ENCODE measurements at regions not wholly inside any gene's neighbourhood (a gene's known extent, or its start where the extent isn't known, plus 50 kb on each side); places are given as distances from the start of the nearest gene placed in this dataset.

GRCh38 chr18:77865853-77866252 is 616.2 kb downstream of the GALR1 start:
- ChIA-PET CTCF (no interaction called here), POLR2A (no interaction called here)
- no peak for DNase-seq (ENCODE audit: extremely low spot score)
- TF ChIP-seq PKNOX1 (IDR thresholded peaks at IDR 0.05) (no peak), HDGF (IDR thresholded peaks at IDR 0.05; ENCODE audit: borderline replicate concordance) (no peak), FOXA1 (IDR thresholded peaks at IDR 0.05) (no peak), L3MBTL2 (conservative IDR thresholded peaks at IDR 0.05) (no peak), BHLHE40 (IDR thresholded peaks at IDR 0.05; ENCODE audit: borderline replicate concordance) (no peak), FOXK2 (IDR thresholded peaks at IDR 0.05) (no peak), ELF4 (IDR thresholded peaks at IDR 0.05) (no peak), TARDBP (IDR thresholded peaks at IDR 0.05) (no peak), LEF1 (IDR thresholded peaks at IDR 0.05; ENCODE audit: borderline replicate concordance) (no peak), FOXM1 (IDR thresholded peaks at IDR 0.05; ENCODE audit: borderline replicate concordance) (no peak), ZNF384 (IDR thresholded peaks at IDR 0.05) (no peak)

- CTCF ChIA-PET = no interaction called here
- DNase-seq (ENCODE audit: extremely low spot score) = no peak
- POLR2A ChIA-PET = no interaction called here
- no peak for TF ChIP-seq FOXA1 (IDR thresholded peaks at IDR 0.05)
- TF ChIP-seq FOXM1 (IDR thresholded peaks at IDR 0.05; ENCODE audit: borderline replicate concordance) = no peak
- TF ChIP-seq HDGF (IDR thresholded peaks at IDR 0.05; ENCODE audit: borderline replicate concordance) = no peak
- TF ChIP-seq TARDBP (IDR thresholded peaks at IDR 0.05) = no peak
- TF ChIP-seq SP1 (IDR thresholded peaks at IDR 0.05) = no peak
- no peak for TF ChIP-seq L3MBTL2 (conservative IDR thresholded peaks at IDR 0.05)
- TF ChIP-seq ELF4 (IDR thresholded peaks at IDR 0.05) = no peak
- no peak for TF ChIP-seq ARNT (IDR thresholded peaks at IDR 0.05)
- TF ChIP-seq PKNOX1 (IDR thresholded peaks at IDR 0.05) = no peak
- TF ChIP-seq ZNF384 (IDR thresholded peaks at IDR 0.05) = no peak
- no peak for TF ChIP-seq CTBP1 (IDR thresholded peaks at IDR 0.05; ENCODE audit: borderline replicate concordance)
- no peak for TF ChIP-seq NFRKB (IDR thresholded peaks at IDR 0.05)
- TF ChIP-seq SUZ12 (IDR thresholded peaks at IDR 0.05) = no peak
- TF ChIP-seq FOXK2 (IDR thresholded peaks at IDR 0.05) = no peak
- no peak for TF ChIP-seq BHLHE40 (IDR thresholded peaks at IDR 0.05; ENCODE audit: borderline replicate concordance)
- TF ChIP-seq LEF1 (IDR thresholded peaks at IDR 0.05; ENCODE audit: borderline replicate concordance) = no peak
Measured at GRCh38 chr18:77866351-77866750, 616.7 kb downstream of the GALR1 start.

- ChIA-PET CTCF (no interaction called here), POLR2A (no interaction called here)
- no peak for DNase-seq (ENCODE audit: extremely low spot score)
- no peak for TF ChIP-seq LEF1 (IDR thresholded peaks at IDR 0.05; ENCODE audit: borderline replicate concordance)
- TF ChIP-seq FOXA1 (IDR thresholded peaks at IDR 0.05) = no peak
- TF ChIP-seq BHLHE40 (IDR thresholded peaks at IDR 0.05; ENCODE audit: borderline replicate concordance) = no peak
- no peak for TF ChIP-seq PKNOX1 (IDR thresholded peaks at IDR 0.05)
Measured at GRCh38 chr18:77870199-77870598, 620.6 kb downstream of the GALR1 start.

- TF ChIP-seq CTBP1 (IDR thresholded peaks at IDR 0.05; ENCODE audit: borderline replicate concordance) = no peak
- TF ChIP-seq PKNOX1 (IDR thresholded peaks at IDR 0.05) = no peak
- TF ChIP-seq SUZ12 (IDR thresholded peaks at IDR 0.05) = no peak
- TF ChIP-seq FOXM1 (IDR thresholded peaks at IDR 0.05; ENCODE audit: borderline replicate concordance) = no peak
- TF ChIP-seq FOXK2 (IDR thresholded peaks at IDR 0.05) = no peak
- no peak for TF ChIP-seq LEF1 (IDR thresholded peaks at IDR 0.05; ENCODE audit: borderline replicate concordance)
- no peak for TF ChIP-seq FOXA1 (IDR thresholded peaks at IDR 0.05)
- TF ChIP-seq ZNF384 (IDR thresholded peaks at IDR 0.05) = no peak
- no peak for TF ChIP-seq TARDBP (IDR thresholded peaks at IDR 0.05)
- no peak for TF ChIP-seq L3MBTL2 (conservative IDR thresholded peaks at IDR 0.05)
- no peak for TF ChIP-seq BHLHE40 (IDR thresholded peaks at IDR 0.05; ENCODE audit: borderline replicate concordance)
- TF ChIP-seq NFRKB (IDR thresholded peaks at IDR 0.05) = no peak
- TF ChIP-seq SP1 (IDR thresholded peaks at IDR 0.05) = no peak
- CTCF ChIA-PET = no interaction called here
- POLR2A ChIA-PET = no interaction called here
- no peak for DNase-seq (ENCODE audit: extremely low spot score)
Measured at GRCh38 chr18:77870894-77871293, 621.2 kb downstream of the GALR1 start.

GRCh38 chr18:77872166-77872565 is 622.5 kb downstream of the GALR1 start:
- POLR2A ChIA-PET = no interaction called here
- CTCF ChIA-PET = no interaction called here
- DNase-seq (ENCODE audit: extremely low spot score) = no peak
- TF ChIP-seq CTBP1 (IDR thresholded peaks at IDR 0.05; ENCODE audit: borderline replicate concordance) (no peak), HDGF (IDR thresholded peaks at IDR 0.05; ENCODE audit: borderline replicate concordance) (no peak), BHLHE40 (IDR thresholded peaks at IDR 0.05; ENCODE audit: borderline replicate concordance) (no peak), TARDBP (IDR thresholded peaks at IDR 0.05) (no peak), PKNOX1 (IDR thresholded peaks at IDR 0.05) (no peak), SP1 (IDR thresholded peaks at IDR 0.05) (no peak)
